Astrocyte of the spinal cord (primary cell): ENCODE measurements at regions not wholly inside any gene's neighbourhood (a gene's known extent, or its start where the extent isn't known, plus 50 kb on each side); places are given as distances from the start of the nearest gene placed in this dataset.

Source experiments
- DNase-seq: peaks from one replicate; pipeline ENCODE4 v3.0.0; 2011; ENCODE audit warnings: low read depth, low spot score
- H3K4me3 ChIP-seq: 2 replicates; pipeline ENCODE4 v1.5.1; 2011; ENCODE audit warnings: low read depth, mild to moderate bottlenecking, low read length, moderate library complexity
- in situ Hi-C: cut with HindIII; loops from 2 replicates; pipeline ENCODE4 v1.10.0; 2017; ENCODE audit warnings: low sequenced_read_pairs
- TF ChIP-seq, protein P1 (sequence below): IDR thresholded peaks from 2 replicates; pipeline ENCODE4 v1.5.1; 2012; ENCODE audit warnings: low read depth, mild to moderate bottlenecking, low read length, inconsistent platforms

DNA sequence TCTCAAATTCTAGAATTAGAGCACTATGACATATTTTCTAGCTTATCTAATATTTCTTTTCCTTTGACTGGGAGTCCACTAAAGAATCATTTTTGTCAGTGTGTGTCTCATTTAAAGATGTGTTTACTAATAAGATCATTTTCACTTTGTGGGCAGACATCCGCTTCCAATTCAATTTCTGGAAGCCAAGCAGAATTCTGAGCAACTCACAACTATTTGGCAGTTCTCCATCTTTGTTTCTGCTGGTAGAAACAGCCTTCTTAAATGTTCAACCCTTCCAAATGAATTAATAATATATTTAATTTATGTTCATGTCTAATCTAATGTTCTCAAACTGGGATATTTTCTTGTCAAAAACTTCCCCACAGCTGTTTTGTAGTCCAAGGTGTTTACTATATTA, 411.8 kb downstream of the KCTD12 start:
- TF ChIP-seq, protein P1, sequence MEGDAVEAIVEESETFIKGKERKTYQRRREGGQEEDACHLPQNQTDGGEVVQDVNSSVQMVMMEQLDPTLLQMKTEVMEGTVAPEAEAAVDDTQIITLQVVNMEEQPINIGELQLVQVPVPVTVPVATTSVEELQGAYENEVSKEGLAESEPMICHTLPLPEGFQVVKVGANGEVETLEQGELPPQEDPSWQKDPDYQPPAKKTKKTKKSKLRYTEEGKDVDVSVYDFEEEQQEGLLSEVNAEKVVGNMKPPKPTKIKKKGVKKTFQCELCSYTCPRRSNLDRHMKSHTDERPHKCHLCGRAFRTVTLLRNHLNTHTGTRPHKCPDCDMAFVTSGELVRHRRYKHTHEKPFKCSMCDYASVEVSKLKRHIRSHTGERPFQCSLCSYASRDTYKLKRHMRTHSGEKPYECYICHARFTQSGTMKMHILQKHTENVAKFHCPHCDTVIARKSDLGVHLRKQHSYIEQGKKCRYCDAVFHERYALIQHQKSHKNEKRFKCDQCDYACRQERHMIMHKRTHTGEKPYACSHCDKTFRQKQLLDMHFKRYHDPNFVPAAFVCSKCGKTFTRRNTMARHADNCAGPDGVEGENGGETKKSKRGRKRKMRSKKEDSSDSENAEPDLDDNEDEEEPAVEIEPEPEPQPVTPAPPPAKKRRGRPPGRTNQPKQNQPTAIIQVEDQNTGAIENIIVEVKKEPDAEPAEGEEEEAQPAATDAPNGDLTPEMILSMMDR = no peak
- no peak for DNase-seq
- in situ Hi-C loops = no loop called here
- H3K4me3 ChIP-seq = no peak overlapping the region

DNA sequence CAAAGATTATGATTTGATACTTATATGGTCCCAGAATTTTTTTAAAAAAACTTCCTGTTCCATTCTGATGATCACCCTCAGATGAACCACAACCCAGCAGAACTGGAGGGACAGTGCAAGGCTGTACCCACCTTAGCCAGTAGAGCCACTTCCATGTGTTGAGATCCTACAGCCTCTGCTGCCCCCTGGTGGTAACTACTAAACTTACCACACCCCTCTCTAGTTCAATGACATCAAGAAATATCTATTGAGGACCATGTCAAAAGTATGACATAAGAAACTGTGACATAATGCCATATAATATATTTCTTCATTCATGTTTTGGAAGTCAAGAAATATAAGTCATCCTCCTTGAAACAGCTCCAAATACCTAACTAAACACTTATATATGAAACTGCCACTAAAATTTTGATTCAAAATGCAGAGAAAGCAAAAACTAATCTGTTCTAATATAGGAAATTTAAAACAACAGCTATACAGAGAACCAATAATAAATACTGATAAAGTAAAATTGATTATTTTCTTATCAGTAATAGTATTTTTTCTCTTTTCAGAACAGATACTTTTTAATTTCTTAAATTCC, 412.6 kb downstream of the KCTD12 start:
- H3K4me3 ChIP-seq = no peak overlapping the region
- in situ Hi-C loops = no loop called here
- TF ChIP-seq, protein P1 = peak; percentile 70
- peak; percentile 81 for DNase-seq

DNA sequence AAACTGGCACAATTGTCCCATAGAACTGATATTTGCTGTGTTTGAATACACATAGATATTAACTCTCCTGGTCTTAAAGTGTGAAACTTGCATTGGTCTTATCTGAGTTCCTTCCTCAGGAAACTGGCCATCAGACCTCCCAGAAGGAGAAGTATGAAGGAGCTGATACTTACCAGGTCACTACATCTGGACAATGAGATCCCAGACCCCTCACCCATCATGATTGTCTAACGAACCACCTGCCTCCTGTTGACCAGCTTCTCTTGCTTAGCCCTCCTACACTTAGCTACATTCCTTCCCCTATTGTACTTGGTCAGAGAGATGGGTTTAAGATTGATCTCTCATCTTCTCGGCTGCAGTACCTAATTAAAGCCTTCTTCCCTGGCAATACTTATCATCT, 413.3 kb downstream of the KCTD12 start:
- no peak for DNase-seq
- in situ Hi-C loops = no loop called here
- H3K4me3 ChIP-seq = no peak overlapping the region
- TF ChIP-seq, protein P1 = no peak

DNA sequence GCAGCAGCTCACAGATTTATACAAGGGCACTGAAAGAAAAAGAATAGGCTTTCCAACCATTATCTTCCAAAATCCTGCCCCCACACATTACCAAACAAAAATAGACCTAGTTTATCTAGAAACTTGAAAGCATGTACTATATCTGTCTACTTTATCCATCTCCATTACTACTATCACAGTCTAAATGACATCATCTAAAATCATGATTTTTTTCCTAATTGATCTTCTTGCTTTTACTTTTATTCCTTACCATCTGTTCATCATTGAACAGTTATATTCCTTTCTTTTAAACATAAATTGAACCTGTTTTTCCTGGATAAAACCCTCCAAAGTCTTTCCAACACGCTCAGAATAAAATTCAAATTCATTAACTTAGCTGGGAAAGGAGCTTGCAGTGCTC, 414.7 kb downstream of the KCTD12 start:
- no peak for DNase-seq
- H3K4me3 ChIP-seq = no peak overlapping the region
- TF ChIP-seq, protein P1 = no peak
- in situ Hi-C loops = no loop called here

DNA sequence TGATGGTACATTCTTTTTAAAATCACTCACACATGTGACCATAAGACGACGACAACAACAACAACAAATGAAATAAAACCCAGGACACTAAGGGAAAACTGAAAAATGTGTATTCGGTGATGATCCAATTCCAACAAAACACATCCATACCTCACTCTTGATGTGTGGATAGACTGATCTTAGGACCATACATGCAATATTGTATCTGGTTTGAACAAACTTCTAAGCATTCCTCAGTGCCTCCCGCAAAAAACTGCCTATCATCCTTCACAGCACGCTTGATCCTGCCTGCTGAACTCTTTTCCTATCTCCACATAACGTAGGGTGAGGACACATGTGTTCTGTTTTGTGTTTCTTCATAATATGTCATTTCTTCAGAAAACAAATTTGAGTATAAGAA, 415.2 kb downstream of the KCTD12 start:
- no peak for DNase-seq
- in situ Hi-C loops = no loop called here
- H3K4me3 ChIP-seq = no peak overlapping the region
- TF ChIP-seq, protein P1 = no peak

DNA sequence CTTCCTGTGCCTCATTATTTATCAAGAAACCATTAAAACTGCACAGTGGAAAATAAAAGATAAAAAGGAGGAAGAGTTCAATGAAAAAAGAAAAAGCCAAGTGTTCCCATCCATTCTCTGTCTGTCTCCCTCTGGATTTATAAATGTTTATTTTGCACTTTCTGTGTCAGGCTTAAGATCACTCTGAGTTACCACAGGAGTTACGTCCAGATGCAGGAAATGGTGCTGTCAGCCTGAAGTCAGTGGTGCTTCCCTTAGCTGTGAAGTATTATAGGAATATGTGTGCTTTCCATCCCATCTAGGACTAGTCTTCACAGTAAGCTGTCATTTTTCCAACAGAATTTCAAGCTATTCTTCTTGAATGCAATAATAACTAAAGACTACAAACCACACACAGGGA, 420.2 kb downstream of the KCTD12 start:
- TF ChIP-seq, protein P1 = no peak
- H3K4me3 ChIP-seq = no peak overlapping the region
- in situ Hi-C loops = no loop called here
- no peak for DNase-seq

DNA sequence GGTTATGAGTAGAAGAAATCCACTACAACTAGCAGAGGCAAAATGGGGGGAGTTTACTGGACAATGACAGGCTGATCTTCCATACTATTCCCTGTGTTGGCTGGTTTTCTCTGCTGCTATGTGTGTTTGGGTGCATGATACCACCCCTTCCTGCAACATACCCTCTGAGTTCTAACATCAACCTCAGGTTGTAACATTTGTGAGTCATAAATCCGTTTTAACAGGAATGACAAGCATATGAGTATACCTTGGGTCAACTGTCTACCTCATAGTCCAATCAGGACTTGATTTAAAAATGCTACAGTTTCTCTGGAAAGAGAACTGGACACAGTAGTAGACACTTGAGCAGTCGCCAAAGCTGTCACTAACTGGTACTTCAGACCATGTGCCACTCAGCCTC, 422.9 kb downstream of the KCTD12 start:
- in situ Hi-C loops = no loop called here
- H3K4me3 ChIP-seq = no peak overlapping the region
- DNase-seq = no peak
- TF ChIP-seq, protein P1 = no peak
